ENCODE measurements at regions not wholly inside any gene's neighbourhood (a gene's known extent, or its start where the extent isn't known, plus 50 kb on each side); places are given as distances from the start of the nearest gene placed in this dataset.

DNA sequence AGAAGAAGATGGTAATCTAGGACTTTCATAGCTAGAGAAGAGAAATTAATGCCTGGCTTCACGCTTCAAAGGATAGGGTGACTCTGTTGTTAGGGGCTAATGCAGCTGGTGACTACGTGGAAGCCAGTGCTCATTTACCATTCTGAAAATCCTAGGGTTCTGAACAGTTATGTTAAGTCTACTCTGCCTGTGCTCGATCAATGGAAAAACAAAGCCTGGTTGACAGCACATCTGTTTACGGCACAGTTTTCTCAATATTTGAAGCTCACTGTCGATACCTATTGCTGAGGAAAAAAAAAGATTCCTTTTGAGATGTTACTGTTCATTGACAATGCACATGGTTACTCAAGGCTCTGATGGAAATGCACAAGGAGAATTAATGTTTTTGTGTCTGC, 182.6 kb upstream of the NUDT6 start:
- TF ChIP-seq, protein P1, sequence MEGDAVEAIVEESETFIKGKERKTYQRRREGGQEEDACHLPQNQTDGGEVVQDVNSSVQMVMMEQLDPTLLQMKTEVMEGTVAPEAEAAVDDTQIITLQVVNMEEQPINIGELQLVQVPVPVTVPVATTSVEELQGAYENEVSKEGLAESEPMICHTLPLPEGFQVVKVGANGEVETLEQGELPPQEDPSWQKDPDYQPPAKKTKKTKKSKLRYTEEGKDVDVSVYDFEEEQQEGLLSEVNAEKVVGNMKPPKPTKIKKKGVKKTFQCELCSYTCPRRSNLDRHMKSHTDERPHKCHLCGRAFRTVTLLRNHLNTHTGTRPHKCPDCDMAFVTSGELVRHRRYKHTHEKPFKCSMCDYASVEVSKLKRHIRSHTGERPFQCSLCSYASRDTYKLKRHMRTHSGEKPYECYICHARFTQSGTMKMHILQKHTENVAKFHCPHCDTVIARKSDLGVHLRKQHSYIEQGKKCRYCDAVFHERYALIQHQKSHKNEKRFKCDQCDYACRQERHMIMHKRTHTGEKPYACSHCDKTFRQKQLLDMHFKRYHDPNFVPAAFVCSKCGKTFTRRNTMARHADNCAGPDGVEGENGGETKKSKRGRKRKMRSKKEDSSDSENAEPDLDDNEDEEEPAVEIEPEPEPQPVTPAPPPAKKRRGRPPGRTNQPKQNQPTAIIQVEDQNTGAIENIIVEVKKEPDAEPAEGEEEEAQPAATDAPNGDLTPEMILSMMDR (IDR thresholded peaks at IDR 0.05; ENCODE audit: borderline replicate concordance, extremely low read depth, low read length, poor library complexity, severe bottlenecking): no peak
- no peak for TF ChIP-seq EZH2 (IDR thresholded peaks at IDR 0.05; ENCODE audit: borderline replicate concordance, low read depth, low read length, severe bottlenecking)
